ENCODE measurements at regions not wholly inside any gene's neighbourhood (a gene's known extent, or its start where the extent isn't known, plus 50 kb on each side); places are given as distances from the start of the nearest gene placed in this dataset.

GRCh38 chr7:117942780-117943179 lies 69.5 kb upstream of the CTTNBP2 start:
- DNase-seq: no peak
- TF ChIP-seq, protein P1, sequence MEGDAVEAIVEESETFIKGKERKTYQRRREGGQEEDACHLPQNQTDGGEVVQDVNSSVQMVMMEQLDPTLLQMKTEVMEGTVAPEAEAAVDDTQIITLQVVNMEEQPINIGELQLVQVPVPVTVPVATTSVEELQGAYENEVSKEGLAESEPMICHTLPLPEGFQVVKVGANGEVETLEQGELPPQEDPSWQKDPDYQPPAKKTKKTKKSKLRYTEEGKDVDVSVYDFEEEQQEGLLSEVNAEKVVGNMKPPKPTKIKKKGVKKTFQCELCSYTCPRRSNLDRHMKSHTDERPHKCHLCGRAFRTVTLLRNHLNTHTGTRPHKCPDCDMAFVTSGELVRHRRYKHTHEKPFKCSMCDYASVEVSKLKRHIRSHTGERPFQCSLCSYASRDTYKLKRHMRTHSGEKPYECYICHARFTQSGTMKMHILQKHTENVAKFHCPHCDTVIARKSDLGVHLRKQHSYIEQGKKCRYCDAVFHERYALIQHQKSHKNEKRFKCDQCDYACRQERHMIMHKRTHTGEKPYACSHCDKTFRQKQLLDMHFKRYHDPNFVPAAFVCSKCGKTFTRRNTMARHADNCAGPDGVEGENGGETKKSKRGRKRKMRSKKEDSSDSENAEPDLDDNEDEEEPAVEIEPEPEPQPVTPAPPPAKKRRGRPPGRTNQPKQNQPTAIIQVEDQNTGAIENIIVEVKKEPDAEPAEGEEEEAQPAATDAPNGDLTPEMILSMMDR (IDR thresholded peaks at IDR 0.05): no peak
- intact Hi-C loops (cut with DNase I): no loop called here
- H3K9me3 ChIP-seq: peaks cover 3% of the 10 kb centered on the region
- no peaks in the 10 kb centered on the region for H3K27me3 ChIP-seq
- no peak overlapping the region for H3K4me3 ChIP-seq
- no peak for ATAC-seq
- H3K27ac ChIP-seq: no peak overlapping the region
- H3K36me3 ChIP-seq: no peaks in the 10 kb centered on the region
- H3K4me1 ChIP-seq: no peaks in the 10 kb centered on the region

DNA sequence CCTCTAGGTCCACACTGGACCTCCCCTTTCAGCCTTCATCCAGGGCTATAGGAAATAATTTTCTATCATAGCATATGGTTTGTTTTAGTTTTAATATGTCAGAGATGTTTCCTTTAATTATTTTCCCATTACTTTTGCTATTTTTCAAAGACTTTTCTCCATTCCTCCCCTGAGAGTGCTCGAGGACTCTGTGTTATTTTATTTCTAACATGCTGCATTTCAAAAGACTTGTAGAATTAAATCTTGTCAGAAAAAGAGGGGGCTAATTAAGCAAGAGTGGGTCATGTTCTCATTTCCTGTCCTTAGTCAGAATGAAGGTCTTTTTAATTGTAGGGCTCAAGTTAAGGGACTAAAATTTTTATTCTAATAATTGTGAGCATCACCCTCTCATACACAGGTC lies 71.6 kb upstream of the CTTNBP2 start:
- intact Hi-C loops (cut with DNase I): no loop called here
- DNase-seq (no peak), ATAC-seq (no peak)
- Histone ChIP-seq H3K27me3 (no peaks in the 10 kb centered on the region), H3K4me3 (no peak overlapping the region), H3K4me1 (no peaks in the 10 kb centered on the region), H3K9me3 (peaks cover 3% of the 10 kb centered on the region), H3K27ac (no peak overlapping the region), H3K36me3 (no peaks in the 10 kb centered on the region)
- TF ChIP-seq, protein P1 (IDR thresholded peaks at IDR 0.05): no peak

DNA sequence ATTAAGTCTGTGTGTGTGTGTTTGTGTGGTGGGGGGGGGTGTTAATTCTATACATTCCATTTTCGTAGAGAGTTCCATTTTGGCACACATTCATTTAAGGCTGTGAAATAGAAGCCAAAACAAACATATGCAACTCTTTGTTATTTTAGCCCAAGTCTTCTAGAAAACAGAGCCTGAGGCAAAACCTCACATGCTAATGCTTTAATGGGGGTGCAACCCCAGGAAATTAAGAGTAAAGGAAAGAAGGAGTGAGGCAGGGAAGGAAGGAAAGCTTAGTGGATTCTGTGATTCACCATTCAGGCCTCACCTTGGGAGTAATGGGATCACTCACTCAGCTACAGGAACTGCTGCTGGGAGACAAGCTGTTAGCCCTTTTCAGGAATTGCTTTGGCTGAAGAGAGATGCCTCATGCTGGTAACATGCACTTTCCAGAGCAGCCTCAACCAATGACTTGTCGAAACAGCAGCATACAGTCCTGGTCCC lies 73.0 kb upstream of the CTTNBP2 start:
- no peak for ATAC-seq
- Histone ChIP-seq H3K4me1 (no peaks in the 10 kb centered on the region), H3K9me3 (peaks cover 3% of the 10 kb centered on the region), H3K36me3 (no peaks in the 10 kb centered on the region), H3K27ac (no peak overlapping the region), H3K4me3 (no peak overlapping the region), H3K27me3 (no peaks in the 10 kb centered on the region)
- TF ChIP-seq, protein P1 (IDR thresholded peaks at IDR 0.05): no peak
- no peak for DNase-seq
- intact Hi-C loops (cut with DNase I): no loop called here

DNA sequence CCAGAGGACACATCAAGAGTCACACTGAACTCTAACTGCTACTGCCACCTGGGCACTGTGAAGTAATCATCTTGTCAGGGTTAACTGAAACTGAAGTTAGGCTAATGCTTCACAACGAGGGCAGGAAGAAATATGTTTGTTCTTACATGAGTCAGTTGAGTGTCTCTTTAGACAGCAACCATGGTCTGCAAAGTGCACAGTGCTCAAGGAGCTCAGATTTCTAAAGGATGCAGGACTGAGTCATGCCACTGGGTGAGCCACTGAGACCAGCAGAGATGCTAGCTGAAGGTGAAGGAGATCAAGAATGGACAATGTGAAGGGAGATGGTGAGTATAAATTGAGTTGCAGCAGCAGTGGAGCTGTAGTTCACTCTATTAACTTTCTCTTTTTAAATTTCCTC lies 76.0 kb upstream of the CTTNBP2 start:
- TF ChIP-seq, protein P1 (IDR thresholded peaks at IDR 0.05): no peak
- Histone ChIP-seq H3K4me1 (no peaks in the 10 kb centered on the region), H3K36me3 (no peaks in the 10 kb centered on the region), H3K27ac (no peak overlapping the region), H3K9me3 (no peaks in the 10 kb centered on the region), H3K27me3 (no peaks in the 10 kb centered on the region), H3K4me3 (no peak overlapping the region)
- DNase-seq (no peak), ATAC-seq (no peak)
- intact Hi-C loops (cut with DNase I): no loop called here

GRCh38 chr7:117950601-117951260 lies 77.5 kb upstream of the CTTNBP2 start:
- TF ChIP-seq, protein P1 (IDR thresholded peaks at IDR 0.05): no peak
- no peak for DNase-seq
- H3K4me1 ChIP-seq: no peaks in the 10 kb centered on the region
- H3K36me3 ChIP-seq: no peaks in the 10 kb centered on the region
- ATAC-seq: no peak
- H3K27me3 ChIP-seq: no peaks in the 10 kb centered on the region
- H3K27ac ChIP-seq: no peak overlapping the region
- no peaks in the 10 kb centered on the region for H3K9me3 ChIP-seq
- no peak overlapping the region for H3K4me3 ChIP-seq
- intact Hi-C loops (cut with DNase I): no loop called here

- TF ChIP-seq, protein P1 (IDR thresholded peaks at IDR 0.05): no peak
- Histone ChIP-seq H3K4me1 (no peaks in the 10 kb centered on the region), H3K36me3 (no peaks in the 10 kb centered on the region), H3K27ac (no peak overlapping the region), H3K27me3 (no peaks in the 10 kb centered on the region), H3K9me3 (no peaks in the 10 kb centered on the region), H3K4me3 (no peak overlapping the region)
- intact Hi-C loops (cut with DNase I): no loop called here
- DNase-seq: no peak
- ATAC-seq: no peak
Observed at GRCh38 chr7:117951285-117951684, 78.0 kb upstream of the CTTNBP2 start.
